GM21526 (cell line): ENCODE measurements at regions not wholly inside any gene's neighbourhood (a gene's known extent, or its start where the extent isn't known, plus 50 kb on each side); places are given as distances from the start of the nearest gene placed in this dataset.
"Not testable (repeated sequence)": the region's sequence is repeated elsewhere in the genome, so short reads cannot be mapped to it uniquely, and the experiment has no call there.

Experiments used
- ATAC-seq: cut with Tn5 transposase; IDR thresholded peaks from one replicate; pipeline ENCODE4 v1.9.1; 2021; ENCODE audit warnings: moderate library complexity; ENCODE audit not compliant: unreplicated experiment, low FRiP score

GRCh38 chr10:117781216-117781831, 238.8 kb downstream of the EMX2 start:
- no peak for ATAC-seq

GRCh38 chr10:117782276-117782675, 239.7 kb downstream of the EMX2 start:
- no peak for ATAC-seq

GRCh38 chr10:117783698-117784395, 241.3 kb downstream of the EMX2 start:
- no peak for ATAC-seq

DNA sequence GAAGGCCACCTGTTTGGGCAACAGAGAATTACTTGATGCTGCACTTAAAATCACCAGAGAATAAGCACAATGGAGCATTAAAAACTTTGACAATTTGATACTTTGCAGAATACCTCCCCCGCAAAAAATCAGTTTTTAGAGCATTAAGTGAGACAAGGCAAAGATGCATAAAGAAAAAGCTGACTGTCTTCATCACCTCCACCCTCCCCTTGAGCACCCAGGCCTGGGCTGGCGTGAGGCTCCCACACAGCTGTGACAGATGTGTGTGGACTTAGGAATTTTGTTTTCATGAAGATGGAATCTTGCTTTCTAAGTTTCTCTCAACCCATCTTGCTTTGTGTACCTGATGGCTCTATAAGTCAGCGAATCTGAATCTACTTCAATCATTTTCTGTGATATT, 242.2 kb downstream of the EMX2 start:
- no peak for ATAC-seq

DNA sequence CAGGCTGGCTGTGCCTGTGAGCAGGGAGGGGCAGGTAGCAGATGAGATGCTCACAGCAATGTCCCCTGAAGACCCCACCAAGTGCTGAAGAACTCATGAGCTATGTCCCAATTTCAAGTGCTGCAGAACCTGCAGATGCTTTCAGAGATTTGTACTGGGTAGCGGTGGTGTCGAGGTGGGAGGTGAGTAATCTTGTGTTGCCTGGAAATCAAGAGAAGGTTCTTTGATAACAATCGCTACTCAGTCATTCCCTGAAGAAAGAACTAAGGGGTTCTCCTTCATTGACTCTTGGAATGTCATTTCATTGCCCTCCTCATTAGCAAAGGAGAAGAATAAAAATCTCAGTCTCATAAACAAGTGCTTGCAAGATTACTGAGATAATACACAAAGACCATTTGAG, 246.4 kb downstream of the EMX2 start:
- no peak for ATAC-seq

DNA sequence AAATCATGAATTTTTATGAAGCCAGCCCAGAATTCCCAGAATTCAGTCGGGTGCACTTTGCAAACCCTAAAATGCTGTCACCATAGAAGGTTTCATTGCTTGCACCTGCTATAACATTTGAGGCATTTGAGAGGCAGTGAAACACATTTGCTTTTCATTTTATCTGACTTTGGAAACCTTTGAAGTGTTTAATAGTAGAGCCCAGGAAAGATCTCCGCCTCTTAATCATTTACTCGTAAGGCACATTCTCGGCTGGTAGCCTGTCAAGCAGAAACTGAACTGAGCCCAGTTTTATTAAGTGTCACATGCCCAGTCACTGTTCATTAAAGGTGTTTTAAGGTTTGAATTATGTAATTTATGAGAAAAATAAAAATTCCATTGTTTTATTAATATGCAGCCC, 247.6 kb downstream of the EMX2 start:
- ATAC-seq: no peak

DNA sequence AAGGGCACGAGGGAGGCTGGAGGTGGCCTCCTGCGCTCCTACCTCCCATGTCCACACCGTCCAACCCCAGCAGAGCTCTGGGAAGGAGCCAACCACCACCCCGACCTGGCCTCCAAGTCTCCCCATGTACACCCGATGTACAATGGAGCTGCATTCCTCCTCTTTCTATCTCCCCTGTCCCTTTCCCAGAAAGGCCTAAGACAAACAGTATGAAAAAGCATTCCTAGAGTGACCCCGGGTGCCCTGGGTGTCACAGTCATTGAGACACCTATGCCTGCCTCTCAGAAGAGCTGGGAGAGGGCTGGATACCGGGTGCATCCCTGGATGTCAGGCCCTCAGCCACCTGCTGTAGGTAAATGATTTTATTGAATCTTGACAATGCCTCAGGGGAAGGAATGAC, 248.1 kb downstream of the EMX2 start:
- no peak for ATAC-seq

- ATAC-seq: no peak
These were observed 249.7 kb downstream of the EMX2 start for GRCh38 chr10:117792214-117792613.

DNA sequence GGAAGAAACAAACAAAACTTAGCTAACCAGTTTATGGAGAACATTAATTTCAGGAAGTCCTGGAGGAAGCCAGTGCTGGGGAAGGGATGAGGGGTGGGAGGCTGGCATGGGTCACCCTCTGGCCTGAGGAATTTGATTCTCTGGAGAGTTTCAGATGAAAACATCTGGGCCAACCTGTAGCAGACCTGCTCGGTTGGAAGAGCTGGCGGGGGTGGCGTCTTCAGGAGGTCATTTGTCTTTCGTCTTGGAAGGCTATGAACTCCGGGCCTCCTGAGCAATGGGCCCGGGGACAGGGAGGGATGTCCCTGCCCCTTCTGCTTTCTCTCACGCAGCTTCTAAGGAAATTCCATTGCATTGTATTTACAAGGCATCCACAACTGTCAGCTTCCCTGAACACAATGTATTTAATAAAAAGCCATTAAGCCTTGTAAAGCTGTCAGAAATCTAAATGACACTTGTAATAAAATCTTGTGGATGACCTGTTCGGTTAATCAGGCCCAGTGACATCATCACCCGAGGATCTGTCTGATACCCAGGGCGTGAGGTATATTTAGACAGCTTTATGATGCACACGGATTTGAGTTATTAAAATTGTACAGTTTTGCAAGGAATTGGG, 250.5 kb downstream of the RAB11FIP2 start:
- ATAC-seq: no peak

DNA sequence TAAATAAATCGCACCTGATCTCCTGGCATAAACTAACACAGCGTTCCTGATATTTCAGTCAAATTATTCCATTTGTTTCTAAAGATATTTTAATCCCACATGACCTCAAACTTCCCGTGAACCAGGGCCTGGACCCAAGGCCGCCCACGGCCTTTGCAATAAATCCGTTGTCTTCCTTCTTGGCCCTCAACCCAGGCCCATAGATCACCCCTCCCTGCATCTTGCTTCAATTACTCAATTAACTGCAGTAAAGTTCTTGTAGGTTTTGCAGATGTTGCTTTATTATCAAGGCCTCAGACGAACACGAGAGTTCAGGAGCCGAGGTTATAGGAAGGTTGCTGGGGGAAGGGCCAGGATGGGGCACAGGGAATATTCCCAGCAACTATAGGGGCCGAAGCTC, 249.4 kb downstream of the RAB11FIP2 start:
- ATAC-seq: no peak

- no peak for ATAC-seq
These were observed 245.1 kb downstream of the RAB11FIP2 start for GRCh38 chr10:117801691-117802090.

- no peak for ATAC-seq
These were observed 242.2 kb downstream of the RAB11FIP2 start for GRCh38 chr10:117804470-117805011.

- no peak for ATAC-seq
These were observed 241.6 kb downstream of the RAB11FIP2 start for GRCh38 chr10:117805139-117805538.

GRCh38 chr10:117807441-117807840, 239.3 kb downstream of the RAB11FIP2 start:
- no peak for ATAC-seq

DNA sequence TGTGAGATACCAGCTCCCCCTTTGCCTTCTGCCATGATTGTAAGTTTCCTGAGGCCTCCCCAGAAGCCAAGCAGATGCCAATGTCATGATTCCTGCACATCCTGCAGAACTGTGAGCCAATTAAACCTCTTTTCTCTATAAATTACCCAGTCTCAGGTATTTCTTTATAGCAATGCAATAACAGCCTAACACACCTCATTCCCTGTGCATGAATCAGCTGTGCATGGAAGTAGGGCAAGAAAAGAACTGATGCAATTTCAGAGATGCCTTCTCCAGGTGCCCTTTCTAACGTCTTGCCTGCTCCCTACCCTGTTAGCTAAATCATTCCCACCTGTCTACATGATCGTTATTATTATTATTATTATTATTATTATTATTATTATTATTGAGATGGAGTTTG, 230.9 kb downstream of the RAB11FIP2 start:
- not testable (repeated sequence) for ATAC-seq

GRCh38 chr10:117817116-117817515, 229.6 kb downstream of the RAB11FIP2 start:
- ATAC-seq: no peak

- no peak for ATAC-seq
These were observed 228.0 kb downstream of the RAB11FIP2 start for GRCh38 chr10:117818721-117819120.

DNA sequence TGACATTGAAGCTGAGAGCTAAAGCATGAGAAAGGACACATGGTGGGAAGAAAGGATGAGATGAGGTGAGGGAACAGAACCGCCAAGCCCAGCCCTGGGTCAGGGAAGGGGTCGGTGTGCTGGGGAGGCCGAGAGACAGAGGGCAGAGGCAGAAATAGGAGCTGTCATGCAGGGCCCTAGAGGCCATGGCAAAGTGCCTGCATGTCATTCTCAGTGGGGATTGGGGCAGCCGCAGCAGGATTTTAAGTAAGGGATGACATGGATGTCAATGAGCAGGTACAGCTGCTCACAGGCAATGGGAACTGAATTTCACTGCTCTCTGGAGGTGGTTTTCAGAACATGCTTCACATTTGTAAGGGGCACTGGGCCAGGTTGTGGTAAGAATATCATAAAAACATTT, 227.4 kb downstream of the RAB11FIP2 start:
- no peak for ATAC-seq

- no peak for ATAC-seq
These were observed 222.8 kb downstream of the RAB11FIP2 start for GRCh38 chr10:117823980-117824379.

DNA sequence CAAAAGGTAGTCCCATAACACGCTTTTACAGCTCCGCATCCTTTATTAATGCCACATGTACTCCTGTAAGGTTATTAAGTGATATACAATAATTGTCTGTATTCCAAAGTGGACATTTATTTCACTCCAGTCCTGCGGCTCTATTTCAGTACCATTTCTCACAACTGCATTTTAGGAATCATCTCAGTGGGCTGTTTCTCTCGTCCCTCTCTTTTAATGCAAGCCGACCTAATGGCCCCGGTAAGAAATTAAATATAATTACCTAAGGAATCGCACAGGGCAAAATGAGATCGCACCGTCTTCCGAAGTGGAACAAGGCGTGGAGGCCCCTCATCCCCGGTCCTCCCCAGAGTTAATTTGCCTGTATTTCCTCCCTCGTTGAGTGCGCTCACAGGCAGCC, 216.5 kb downstream of the RAB11FIP2 start:
- no peak for ATAC-seq

DNA sequence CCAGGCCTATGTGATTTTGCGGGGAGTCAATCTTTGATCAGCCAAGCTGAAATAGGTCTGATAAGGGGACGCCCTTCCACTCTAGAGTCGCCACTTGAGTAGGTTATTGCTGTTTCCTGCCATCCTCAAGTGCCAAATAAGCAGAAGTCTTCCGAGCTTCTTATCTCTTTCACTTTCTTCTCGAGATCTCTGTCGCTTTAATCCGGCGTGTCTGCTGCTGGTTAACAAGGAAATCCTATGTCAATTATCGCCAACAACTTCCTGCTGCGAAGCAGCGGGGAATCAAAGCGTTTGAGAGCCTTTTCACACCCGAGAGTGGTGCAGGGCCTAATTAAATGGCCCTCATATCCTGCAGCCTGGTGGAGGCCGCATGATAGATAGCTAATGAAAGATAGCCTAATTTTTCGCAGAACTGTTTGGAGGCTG, 215.9 kb downstream of the RAB11FIP2 start:
- ATAC-seq: no peak
